Common myeloid progenitor, CD34-positive (primary cell): ENCODE measurements at regions not wholly inside any gene's neighbourhood (a gene's known extent, or its start where the extent isn't known, plus 50 kb on each side); places are given as distances from the start of the nearest gene placed in this dataset.

Source experiments
- CTCF ChIA-PET: fragments of 350-600 bp; sonication (Branson Sonifier 250); formaldehyde crosslinking; loops from one replicate; lab custom pipeline; 2021; ENCODE audit warnings: antibody characterized with exemption; lab: Charles Lee
- POLR2A ChIA-PET: fragments of 350-600 bp; sonication (Branson Sonifier 250); formaldehyde crosslinking; loops from one replicate; lab custom pipeline; 2021; ENCODE audit warnings: antibody characterized with exemption; lab: Charles Lee
- DNase-seq, 3 donors: peaks; one replicate each; pipeline versions ENCODE4 v3.0.0 to v3.0.0-alpha.2; 2013
- H3K27ac ChIP-seq, 2 experiments: 1 replicate in 1 of 2; 2 replicates in 1 of 2; pipeline ENCODE4 v1.7.0; 2013; ENCODE audit warnings: inconsistent platforms in 2 of 2, low read length in 2 of 2, mild to moderate bottlenecking in 2 of 2, low read depth in 1 of 2, moderate library complexity in 1 of 2; ENCODE audit not compliant: severe bottlenecking in 2 of 2, insufficient read depth in 1 of 2, poor library complexity in 1 of 2
- H3K27me3 ChIP-seq, 5 experiments: replicated peaks in 2 of 5; 1 replicate in 3 of 5; 2 replicates in 2 of 5; pipeline versions ENCODE4 v1.6.1 to v1.7.0; 2013; ENCODE audit warnings: low read length in 4 of 5, mild to moderate bottlenecking in 2 of 5, moderate library complexity in 2 of 5, inconsistent platforms in 1 of 5; ENCODE audit not compliant: insufficient read depth in 5 of 5, control insufficient read depth in 4 of 5
- H3K36me3 ChIP-seq, 4 experiments: 1 replicate in 2 of 4; 2 replicates in 2 of 4; pipeline versions ENCODE4 v1.6.1 to v1.7.0; 2013; ENCODE audit warnings: low read length in 3 of 4, control low read depth in 1 of 4, mild to moderate bottlenecking in 1 of 4; ENCODE audit not compliant: control insufficient read depth in 4 of 4, insufficient read depth in 4 of 4
- H3K4me1 ChIP-seq, 4 experiments: 1 replicate in 3 of 4; 2 replicates in 1 of 4; pipeline versions ENCODE4 v1.6.1 to v1.7.1; 2013; ENCODE audit warnings: low read length in 3 of 4, mild to moderate bottlenecking in 3 of 4, control low read depth in 1 of 4, inconsistent platforms in 1 of 4, moderate library complexity in 1 of 4; ENCODE audit not compliant: control insufficient read depth in 4 of 4, insufficient read depth in 4 of 4; ENCODE audit errors: control extremely low read depth in 1 of 4
- H3K4me3 ChIP-seq, 7 experiments: 1 replicate in 4 of 7; 2 replicates in 3 of 7; pipeline versions ENCODE4 v1.5.1 to v1.7.0; 2013; ENCODE audit warnings: mild to moderate bottlenecking in 7 of 7, low read length in 6 of 7, moderate library complexity in 6 of 7, inconsistent platforms in 2 of 7, low read depth in 2 of 7, control low read depth in 1 of 7; ENCODE audit not compliant: insufficient read depth in 4 of 7, control insufficient read depth in 1 of 7; ENCODE audit errors: extremely low read depth in 1 of 7
- H3K9me3 ChIP-seq, 5 experiments: 1 replicate in 4 of 5; 2 replicates in 1 of 5; pipeline versions ENCODE4 v1.6.1 to v1.7.1; 2013; ENCODE audit warnings: low read length in 4 of 5, mild to moderate bottlenecking in 2 of 5, inconsistent platforms in 1 of 5, low read depth in 1 of 5, moderate library complexity in 1 of 5; ENCODE audit not compliant: control insufficient read depth in 4 of 5, insufficient read depth in 2 of 5; ENCODE audit errors: control extremely low read depth in 1 of 5
- WGBS: methylation state at CpG from one replicate; pipeline ENCODE4 v1.1.5; 2013; ENCODE audit not compliant: insufficient coverage; 5-methylcytosine and 5-hydroxymethylcytosine counted together

DNA sequence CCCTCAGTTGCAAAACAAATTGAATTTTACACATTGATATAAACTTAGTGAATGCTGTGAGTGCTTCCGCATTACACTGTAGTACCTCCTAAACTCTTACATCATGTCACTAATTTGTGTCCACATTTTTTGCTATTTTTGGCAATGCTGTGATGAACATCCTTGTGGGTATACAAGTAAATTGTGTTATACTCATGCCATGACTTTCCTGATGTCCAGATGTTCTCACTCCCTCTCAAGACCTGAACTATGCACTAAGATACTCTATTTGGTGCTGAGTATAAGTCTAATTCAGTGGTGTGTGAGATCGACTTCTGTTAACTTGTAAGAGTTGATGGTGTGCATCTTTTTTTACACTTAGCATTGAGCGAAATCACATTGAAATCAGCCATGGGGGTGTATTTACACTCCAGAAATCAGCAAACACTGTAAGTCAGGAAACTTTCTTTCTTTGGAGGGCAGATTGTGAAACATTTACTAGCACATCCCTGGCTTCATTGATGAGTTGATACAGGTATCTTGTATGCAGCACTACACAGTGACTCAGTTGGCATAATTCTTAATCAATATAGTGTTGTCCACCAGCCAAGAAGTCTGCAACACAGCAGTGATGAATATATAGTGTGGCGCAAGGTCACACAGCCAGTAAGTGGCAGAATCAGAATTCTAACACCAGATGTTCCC lies 228.1 kb upstream of the RORA start:
- no peaks in the 10 kb centered on the region for H3K36me3 ChIP-seq
- 100% methylated on average over 3 of the region's 4 CpGs for WGBS
- H3K4me1 ChIP-seq = no peaks in the 10 kb centered on the region
- H3K27me3 ChIP-seq = no peaks in the 10 kb centered on the region
- H3K4me3 ChIP-seq = no peak overlapping the region
- DNase-seq = no peak
- POLR2A ChIA-PET = no interaction called here
- peaks cover 0 to 2% (median 0%) of the 10 kb centered on the region in 5 experiments for H3K9me3 ChIP-seq
- H3K27ac ChIP-seq = no peak overlapping the region
- CTCF ChIA-PET = no interaction called here

DNA sequence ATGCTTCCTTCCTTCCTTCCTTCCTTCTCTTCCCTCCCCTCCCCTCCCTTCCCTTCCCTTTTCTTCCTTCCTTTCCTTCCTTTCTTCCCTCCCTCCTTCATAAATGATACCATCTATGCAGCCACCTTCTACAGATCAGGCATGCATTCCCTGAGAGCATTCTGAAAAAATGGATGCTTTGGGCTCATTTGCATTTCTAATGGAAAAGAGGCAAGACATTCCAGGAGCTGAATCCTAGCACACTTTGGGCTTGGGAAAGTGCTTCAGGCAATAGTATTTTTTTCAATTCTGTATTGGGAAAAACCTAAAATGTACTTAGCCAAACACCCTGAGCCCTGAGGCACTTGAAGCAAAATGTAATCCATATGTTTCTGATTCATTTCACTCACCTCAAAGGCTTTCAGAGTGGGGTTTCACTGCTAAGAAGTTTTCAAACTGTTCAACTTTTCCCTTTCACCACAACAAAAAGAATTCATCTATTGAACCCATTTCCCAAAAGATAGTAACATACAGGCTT lies 220.1 kb upstream of the RORA start:
- Histone ChIP-seq H3K36me3 (no peaks in the 10 kb centered on the region), H3K27ac (no peak overlapping the region), H3K4me1 (no peaks in the 10 kb centered on the region), H3K9me3 (peaks cover 0 to 2% (median 2%) of the 10 kb centered on the region in 5 experiments), H3K27me3 (no peaks in the 10 kb centered on the region), H3K4me3 (no peak overlapping the region)
- POLR2A ChIA-PET = no interaction called here
- no peak for DNase-seq
- CTCF ChIA-PET = no interaction called here

DNA sequence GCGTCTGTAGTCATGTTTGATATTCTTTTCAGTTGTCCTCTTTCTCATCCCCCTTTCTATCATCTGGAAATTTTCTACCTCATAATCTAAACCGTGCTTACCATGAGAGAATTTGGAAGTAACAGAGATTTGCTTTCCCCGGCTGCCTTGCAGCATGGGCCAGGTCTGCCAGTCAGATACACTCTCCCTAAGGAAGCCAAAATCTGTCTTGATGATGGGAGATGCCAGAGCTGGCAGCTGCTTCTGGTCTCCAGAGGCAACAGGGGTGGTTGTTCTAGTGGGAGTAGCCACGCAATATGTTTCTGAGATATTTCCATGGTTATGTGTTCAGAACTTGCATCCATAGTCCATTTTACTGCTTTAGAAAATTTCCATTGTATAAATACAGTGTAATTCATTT lies 218.9 kb upstream of the RORA start:
- H3K4me3 ChIP-seq = no peak overlapping the region
- 100% methylated on average over 1 of the region's 4 CpGs for WGBS
- H3K27me3 ChIP-seq = no peaks in the 10 kb centered on the region
- no peak for DNase-seq
- POLR2A ChIA-PET = no interaction called here
- CTCF ChIA-PET = no interaction called here
- H3K36me3 ChIP-seq = no peaks in the 10 kb centered on the region
- H3K27ac ChIP-seq = no peak overlapping the region
- no peaks in the 10 kb centered on the region for H3K4me1 ChIP-seq
- H3K9me3 ChIP-seq = peaks cover 0 to 2% (median 2%) of the 10 kb centered on the region in 5 experiments

DNA sequence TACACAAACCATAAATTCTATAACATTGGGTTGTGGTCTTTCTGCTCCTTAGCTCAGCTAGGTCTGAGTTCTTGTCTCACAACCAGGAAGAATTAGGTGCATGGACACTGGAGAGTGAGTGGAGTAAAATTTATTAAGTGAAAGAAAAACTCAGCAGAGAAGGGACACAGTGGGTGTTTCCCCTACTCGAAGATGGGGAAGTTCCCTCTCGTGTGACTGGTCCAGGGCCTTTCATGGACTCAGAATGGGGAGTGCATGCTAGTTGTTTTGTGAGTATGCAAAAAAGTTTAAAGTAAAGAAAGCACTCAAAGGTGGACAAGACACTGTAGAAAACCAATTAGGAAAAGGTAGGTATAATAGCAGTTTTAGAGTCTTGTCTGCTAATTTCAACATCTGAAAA lies 215.5 kb upstream of the RORA start:
- POLR2A ChIA-PET = no interaction called here
- H3K27ac ChIP-seq = no peak overlapping the region
- CTCF ChIA-PET = no interaction called here
- WGBS = 73% methylated on average over 2 of the region's 2 CpGs
- no peaks in the 10 kb centered on the region for H3K27me3 ChIP-seq
- peaks cover 0 to 8% (median 2%) of the 10 kb centered on the region in 5 experiments for H3K9me3 ChIP-seq
- DNase-seq = no peak
- no peaks in the 10 kb centered on the region for H3K36me3 ChIP-seq
- H3K4me3 ChIP-seq = no peak overlapping the region
- H3K4me1 ChIP-seq = no peaks in the 10 kb centered on the region

DNA sequence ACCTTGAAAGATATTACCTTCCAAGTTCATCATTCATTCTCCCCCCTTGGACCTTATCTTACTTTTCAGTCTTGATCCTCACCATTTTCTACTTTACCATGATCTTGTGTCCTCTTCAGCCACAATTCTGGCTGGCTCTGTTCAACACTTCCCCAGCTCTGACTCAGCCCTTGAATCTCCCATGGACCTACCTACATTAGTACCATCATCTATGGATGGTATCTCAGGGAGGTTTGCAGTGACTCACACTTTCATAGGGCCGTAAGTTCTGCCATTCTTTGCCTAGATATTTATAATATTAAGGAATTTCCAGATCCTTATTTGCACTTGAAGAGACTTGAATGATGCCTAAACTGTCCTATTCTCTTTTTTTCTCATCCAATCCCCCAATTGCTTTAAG lies 213.7 kb upstream of the RORA start:
- Histone ChIP-seq H3K27ac (no peak overlapping the region), H3K9me3 (peaks cover 0 to 8% (median 2%) of the 10 kb centered on the region in 5 experiments), H3K27me3 (no peaks in the 10 kb centered on the region), H3K4me3 (no peak overlapping the region), H3K4me1 (no peaks in the 10 kb centered on the region), H3K36me3 (no peaks in the 10 kb centered on the region)
- WGBS = no CpG with 5 or more reads among the region's 1 CpG
- no peak for DNase-seq
- ChIA-PET CTCF (no interaction called here), POLR2A (no interaction called here)

DNA sequence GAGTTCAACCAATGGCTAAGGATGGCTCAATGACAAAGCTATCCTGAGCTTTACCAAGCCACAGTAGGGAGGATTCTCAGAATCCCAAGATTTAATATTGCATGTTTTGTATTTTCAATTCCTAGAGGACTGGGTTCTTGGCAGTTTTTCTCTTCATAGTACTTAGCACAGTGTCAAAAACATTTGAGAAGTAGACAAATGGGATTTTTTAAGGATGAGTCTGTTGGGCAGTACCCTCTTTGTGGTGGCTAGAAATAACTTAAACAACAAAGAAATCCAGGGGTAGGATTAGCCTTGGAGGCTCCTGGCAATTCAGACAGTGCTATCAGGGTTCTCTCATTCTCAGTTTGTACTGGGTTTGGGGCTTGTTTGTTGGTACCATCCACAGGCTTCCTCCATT lies 212.8 kb upstream of the RORA start:
- H3K9me3 ChIP-seq = peaks cover 0 to 8% (median 2%) of the 10 kb centered on the region in 5 experiments
- H3K36me3 ChIP-seq = no peaks in the 10 kb centered on the region
- no peak overlapping the region for H3K4me3 ChIP-seq
- ChIA-PET CTCF (no interaction called here), POLR2A (no interaction called here)
- H3K27ac ChIP-seq = no peak overlapping the region
- H3K4me1 ChIP-seq = no peaks in the 10 kb centered on the region
- no peaks in the 10 kb centered on the region for H3K27me3 ChIP-seq
- DNase-seq = no peak

DNA sequence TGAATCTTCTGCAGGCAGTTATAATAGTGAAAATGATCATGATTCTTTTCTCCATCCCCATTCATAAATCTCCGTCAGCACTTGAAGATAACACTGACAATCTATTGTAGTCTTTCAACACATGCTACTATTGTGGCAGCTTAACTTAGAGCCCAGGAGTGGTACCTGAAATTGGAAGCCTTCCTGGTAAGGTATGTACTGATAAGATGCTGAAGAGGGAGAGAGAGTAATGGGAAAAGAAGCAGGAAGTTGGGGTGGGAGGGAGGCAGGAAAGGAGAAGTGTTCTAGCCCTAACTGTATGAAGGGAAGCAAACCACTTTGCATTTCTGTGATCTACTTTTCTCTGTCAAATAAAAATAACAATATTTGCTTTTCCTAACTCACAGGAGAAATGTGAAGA lies 197.4 kb upstream of the RORA start:
- WGBS = no CpG with 5 or more reads among the region's 1 CpG
- H3K4me3 ChIP-seq = no peak overlapping the region
- H3K27ac ChIP-seq = no peak overlapping the region
- ChIA-PET CTCF (no interaction called here), POLR2A (no interaction called here)
- peaks cover 0 to 3% (median 0%) of the 10 kb centered on the region in 4 experiments for H3K4me1 ChIP-seq
- no peak for DNase-seq
- no peaks in the 10 kb centered on the region for H3K27me3 ChIP-seq
- no peaks in the 10 kb centered on the region for H3K36me3 ChIP-seq
- H3K9me3 ChIP-seq = no peaks in the 10 kb centered on the region
